HCT116 (cell line): ENCODE measurements at regions not wholly inside any gene's neighbourhood (a gene's known extent, or its start where the extent isn't known, plus 50 kb on each side); places are given as distances from the start of the nearest gene placed in this dataset.

Experiments
- ATAC-seq: fragments of 200-7000 bp; cut with Tn5 transposase; 2 replicates; pipeline ENCODE4 v1.9.1; 2020; ENCODE audit warnings: mild to moderate bottlenecking, moderate library complexity
- BruUV-seq: library from RNA; stranded (reverse); fragments of 400-500 nt; replicated peaks from 2 replicates; lab custom pipeline; 2021; lab: Mats Ljungman, UMichigan
- CTCF ChIA-PET: fragments of 300-600 bp; sonication (Branson Sonifier 250); formaldehyde crosslinking; loops from one replicate; lab custom pipeline; 2021; ENCODE audit warnings: antibody characterized with exemption; lab: Charles Lee
- POLR2A ChIA-PET: fragments of 300-600, 350-600 bp; sonication (Branson Sonifier 250); formaldehyde crosslinking; loops from one replicate; lab custom pipeline; 2021; ENCODE audit warnings: antibody characterized with exemption; lab: Charles Lee
- RAD21 ChIA-PET, 2 experiments: fragments of 300-600 bp; sonication (Branson Sonifier 250); formaldehyde crosslinking; loops; one replicate each; lab custom pipeline; 2023; ENCODE audit warnings: low total read pairs in 2 of 2; ENCODE audit not compliant: uncharacterized antibody in 2 of 2, unreplicated experiment in 2 of 2, low non-redundant PET in 1 of 2; lab: Charles Lee
- DNase-seq: peaks from one replicate; pipeline ENCODE4 v3.0.0-alpha.2; 2010; ENCODE audit warnings: low read depth, low spot score
- H2AFZ ChIP-seq: fragments of 200-600 bp; shearing (Covaris generic), sonication (generic); 2 replicates; pipeline ENCODE4 v1.6.1; 2017; ENCODE audit warnings: low read depth, mixed run types, mixed read lengths, antibody characterized with exemption, low read length; ENCODE audit not compliant: poor library complexity, severe bottlenecking
- H3K27ac ChIP-seq: 2 replicates; pipeline ENCODE4 v1.5.1; 2012; ENCODE audit warnings: low read depth, low read length
- H3K27me3 ChIP-seq: fragments of 200-600 bp; sonication (generic); 2 replicates; pipeline ENCODE4 v1.6.1; 2016; ENCODE audit warnings: mixed run types, low read length, mixed read lengths; ENCODE audit not compliant: insufficient read depth
- H3K36me3 ChIP-seq, 2 experiments: fragments of 200-500 bp in 1 of 2; fragments of 200-600 bp in 1 of 2; sonication (Bioruptor generic) in 1 of 2; sonication (generic) in 1 of 2; 2 replicates each; pipeline versions ENCODE4 v1.5.1 to v1.6.1; 2014 to 2016; ENCODE audit warnings: low read length in 2 of 2, inconsistent platforms in 1 of 2, mixed read lengths in 1 of 2, mixed run types in 1 of 2; ENCODE audit not compliant: insufficient read depth in 2 of 2, control insufficient read depth in 1 of 2
- H3K4me1 ChIP-seq, 2 experiments: fragments of 200-600 bp in 1 of 2; sonication (generic) in 1 of 2; 2 replicates each; pipeline versions ENCODE4 v1.5.1 to v1.6.1; 2012 to 2017; ENCODE audit warnings: low read length in 2 of 2, inconsistent platforms in 1 of 2, mild to moderate bottlenecking in 1 of 2, mixed read lengths in 1 of 2, mixed run types in 1 of 2, moderate library complexity in 1 of 2; ENCODE audit not compliant: insufficient read depth in 2 of 2, control insufficient read depth in 1 of 2
- H3K4me2 ChIP-seq: fragments of 200-600 bp; sonication (generic); 2 replicates; pipeline ENCODE4 v1.6.1; 2017; ENCODE audit warnings: mixed run types, low read length, mixed read lengths
- H3K4me3 ChIP-seq, 2 experiments: fragments of 200-600 bp in 1 of 2; sonication (generic) in 1 of 2; replicated peaks in 1 of 2; 2 replicates each; pipeline ENCODE4 v1.5.1; 2011 to 2016; ENCODE audit warnings: low read length in 2 of 2, control low read depth in 1 of 2, low read depth in 1 of 2, mild to moderate bottlenecking in 1 of 2, mixed read lengths in 1 of 2, mixed run types in 1 of 2
- H3K79me2 ChIP-seq: fragments of 200-600 bp; sonication (generic); 2 replicates; pipeline ENCODE4 v1.6.1; 2017; ENCODE audit warnings: mild to moderate bottlenecking, mixed run types, low read length, moderate library complexity, mixed read lengths; ENCODE audit not compliant: insufficient read depth
- H3K9ac ChIP-seq: fragments of 200-600 bp; sonication (generic); 2 replicates; pipeline ENCODE4 v1.6.1; 2016; ENCODE audit warnings: low read length, mixed read lengths
- H3K9me2 ChIP-seq: fragments of 200-600 bp; sonication (generic), shearing (Covaris generic); 2 replicates; pipeline ENCODE4 v1.6.1; 2017; ENCODE audit warnings: mixed run types, mild to moderate bottlenecking, moderate library complexity; ENCODE audit not compliant: insufficient read depth
- H3K9me3 ChIP-seq, 2 experiments: fragments of 200-500 bp in 1 of 2; fragments of 200-600 bp in 1 of 2; sonication (Bioruptor generic) in 1 of 2; sonication (generic) in 1 of 2; 2 replicates each; pipeline ENCODE4 v1.6.1; 2014 to 2017; ENCODE audit warnings: low read length in 2 of 2, mixed read lengths in 2 of 2, inconsistent platforms in 1 of 2, low read depth in 1 of 2, mild to moderate bottlenecking in 1 of 2, mixed run types in 1 of 2, moderate library complexity in 1 of 2; ENCODE audit not compliant: control insufficient read depth in 1 of 2, insufficient read depth in 1 of 2
- H4K20me1 ChIP-seq: fragments of 200-600 bp; sonication (generic), shearing (Covaris generic); 2 replicates; pipeline ENCODE4 v1.6.1; 2017; ENCODE audit warnings: mixed run types, mild to moderate bottlenecking, moderate library complexity; ENCODE audit not compliant: insufficient read depth
- ATF3 ChIP-seq: IDR thresholded peaks from 2 replicates; pipeline ENCODE4 v1.6.1; 2012
- CBX3 ChIP-seq: IDR thresholded peaks from 2 replicates; pipeline ENCODE4 v1.6.1; 2012; ENCODE audit warnings: low read depth
- CEBPB ChIP-seq: IDR thresholded peaks from 2 replicates; pipeline ENCODE4 v1.6.1; 2012; ENCODE audit warnings: low read depth
- CTCF ChIP-seq, 3 experiments: fragments of 200-600 bp in 1 of 3; sonication (generic) in 1 of 3; IDR thresholded peaks in 2 of 3; conservative IDR thresholded peaks in 1 of 3; 2 replicates each; pipeline ENCODE4 v1.5.1; 2012 to 2017; ENCODE audit warnings: low read depth in 2 of 3, low read length in 2 of 3, antibody characterized with exemption in 1 of 3, borderline replicate concordance in 1 of 3, control low read depth in 1 of 3, mild to moderate bottlenecking in 1 of 3, mixed read lengths in 1 of 3, mixed run types in 1 of 3, moderate library complexity in 1 of 3; ENCODE audit not compliant: insufficient read depth in 1 of 3
- EGR1 ChIP-seq: IDR thresholded peaks from 2 replicates; pipeline ENCODE4 v1.6.1; 2012; ENCODE audit warnings: low read depth
- ELF1 ChIP-seq: IDR thresholded peaks from 2 replicates; pipeline ENCODE4 v1.6.1; 2012; ENCODE audit warnings: low read depth, borderline replicate concordance
- EZH2 ChIP-seq: fragments of 200-600 bp; sonication (generic); IDR thresholded peaks from 2 replicates; pipeline ENCODE4 v1.6.1; 2017; ENCODE audit warnings: antibody characterized with exemption, mixed run types
- EZH2phosphoT487 ChIP-seq: fragments of 200-600 bp; IDR thresholded peaks from 2 replicates; pipeline ENCODE4 v1.6.1; 2018; ENCODE audit warnings: antibody characterized with exemption, borderline replicate concordance
- JUND ChIP-seq: IDR thresholded peaks from 2 replicates; pipeline ENCODE4 v1.6.1; 2012
- MAX ChIP-seq: IDR thresholded peaks from 2 replicates; pipeline ENCODE4 v1.6.1; 2012
- POLR2A ChIP-seq: IDR thresholded peaks from 2 replicates; pipeline ENCODE4 v1.7.0; 2011; ENCODE audit warnings: borderline replicate concordance; ENCODE audit not compliant: insufficient read depth, insufficient read length; ENCODE audit errors: extremely low read depth
- RAD21 ChIP-seq: IDR thresholded peaks from 2 replicates; pipeline ENCODE4 v1.6.1; 2012; ENCODE audit warnings: low read depth, mild to moderate bottlenecking
- REST ChIP-seq: IDR thresholded peaks from 2 replicates; pipeline ENCODE4 v1.6.1; 2012; ENCODE audit warnings: low read depth
- SIN3A ChIP-seq: IDR thresholded peaks from 2 replicates; pipeline ENCODE4 v1.6.1; 2012; ENCODE audit warnings: low read depth
- SP1 ChIP-seq: IDR thresholded peaks from 2 replicates; pipeline ENCODE4 v1.6.1; 2012; ENCODE audit warnings: low read depth
- SRF ChIP-seq: IDR thresholded peaks from 2 replicates; pipeline ENCODE4 v1.6.1; 2012; ENCODE audit warnings: low read depth
- TCF7L2 ChIP-seq: IDR thresholded peaks from 2 replicates; pipeline ENCODE4 v1.7.0; 2011; ENCODE audit warnings: borderline replicate concordance, inconsistent platforms; ENCODE audit not compliant: insufficient read depth, insufficient read length; ENCODE audit errors: extremely low read depth
- YY1 ChIP-seq: IDR thresholded peaks from 2 replicates; pipeline ENCODE4 v1.6.1; 2011; ENCODE audit warnings: low read length, low read depth, moderate library complexity, mild to moderate bottlenecking; ENCODE audit not compliant: insufficient replicate concordance; ENCODE audit errors: extremely low read depth
- ZBTB33 ChIP-seq: IDR thresholded peaks from 2 replicates; pipeline ENCODE4 v1.6.1; 2011; ENCODE audit warnings: mild to moderate bottlenecking, low read length, moderate library complexity; ENCODE audit not compliant: insufficient replicate concordance; ENCODE audit errors: extremely low read depth
- ZFX ChIP-seq: fragments of 450-650 bp; IDR thresholded peaks from 2 replicates; pipeline ENCODE4 v1.6.1; 2017
- intact Hi-C: fragments of 100-400 bp; cut with micrococcal nuclease; formaldehyde crosslinking; loops from 2 replicates; pipeline ENCODE4 v1.10.0; 2022

GRCh38 chr10:3477683-3478082, 305.1 kb upstream of the PITRM1 start:
- no peak overlapping the region for H3K27ac ChIP-seq
- ChIA-PET CTCF (no interaction called here), POLR2A (no interaction called here), RAD21 (no interaction called here)
- no peaks in the 10 kb centered on the region for H3K9me3 ChIP-seq
- no peaks in the 10 kb centered on the region for H3K9me2 ChIP-seq
- no peaks in the 10 kb centered on the region for H3K36me3 ChIP-seq
- no peaks in the 10 kb centered on the region for H3K27me3 ChIP-seq
- no peak for DNase-seq
- no peaks in the 10 kb centered on the region for H4K20me1 ChIP-seq
- no peak overlapping the region for H3K9ac ChIP-seq
- no peak overlapping the region for H2AFZ ChIP-seq
- H3K79me2 ChIP-seq: no peaks in the 10 kb centered on the region
- H3K4me3 ChIP-seq: no peak overlapping the region
- H3K4me2 ChIP-seq: no peak overlapping the region
- no TSS peak for BruUV-seq
- peaks cover 10 to 15% of the 10 kb centered on the region in 2 experiments for H3K4me1 ChIP-seq
- ATAC-seq: no peak
- intact Hi-C loops: no loop called here
- TF ChIP-seq CTCF (IDR thresholded peaks at IDR 0.05 in 2 of 3, conservative IDR thresholded peaks at IDR 0.05 in 1 of 3; ENCODE audit: borderline replicate concordance in 1 of 3, insufficient read depth in 1 of 3, low read depth in 2 of 3, low read length in 2 of 3): no peak
- no peak for TF ChIP-seq ZFX
- TF ChIP-seq EZH2: no peak
- no peak for TF ChIP-seq EZH2phosphoT487
- no peak for TF ChIP-seq MAX
- no peak for TF ChIP-seq CEBPB
- TF ChIP-seq ATF3: no peak
- no peak for TF ChIP-seq EGR1
- TF ChIP-seq CBX3: no peak
- TF ChIP-seq SP1: no peak
- TF ChIP-seq SRF: no peak
- no peak for TF ChIP-seq TCF7L2
- TF ChIP-seq RAD21: no peak
- TF ChIP-seq JUND: no peak
- no peak for TF ChIP-seq REST
- no peak for TF ChIP-seq ELF1
- no peak for TF ChIP-seq SIN3A
- no peak for TF ChIP-seq ZBTB33
- no peak for TF ChIP-seq YY1
- no peak for TF ChIP-seq POLR2A
- TF ChIP-seq, all 23 proteins: peak for 0
